Fibroblast of skin of right biceps (primary cell): ENCODE measurements at regions not wholly inside any gene's neighbourhood (a gene's known extent, or its start where the extent isn't known, plus 50 kb on each side); places are given as distances from the start of the nearest gene placed in this dataset.

Source experiments
- DNase-seq: peaks from one replicate; pipeline ENCODE4 v3.0.0-alpha.2; 2013

- peak; percentile 4 for DNase-seq
Observed at GRCh38 chr13:59178344-59178743, 985.4 kb downstream of the DIAPH3 start.

GRCh38 chr13:59182241-59182640, 981.5 kb downstream of the DIAPH3 start:
- DNase-seq, result no peak

GRCh38 chr13:59197397-59197796, 966.3 kb downstream of the DIAPH3 start:
- no peak for DNase-seq

- DNase-seq, result no peak
Observed at GRCh38 chr13:59201841-59202240, 961.9 kb downstream of the DIAPH3 start.

GRCh38 chr13:59203855-59204254, 959.9 kb downstream of the DIAPH3 start:
- DNase-seq, result no peak

GRCh38 chr13:59205501-59205900, 958.2 kb downstream of the DIAPH3 start:
- DNase-seq, result no peak

- no peak for DNase-seq
Observed at GRCh38 chr13:59208405-59209195, 955.1 kb downstream of the DIAPH3 start.

- no peak for DNase-seq
Observed at GRCh38 chr13:59210543-59210942, 953.2 kb downstream of the DIAPH3 start.

- no peak for DNase-seq
Observed at GRCh38 chr13:59211606-59212005, 952.1 kb downstream of the DIAPH3 start.

GRCh38 chr13:59229401-59229800, 934.3 kb downstream of the DIAPH3 start:
- no peak for DNase-seq

- DNase-seq, result no peak
Observed at GRCh38 chr13:59229861-59230260, 933.9 kb downstream of the DIAPH3 start.

GRCh38 chr13:59230484-59231264, 933.1 kb downstream of the DIAPH3 start:
- no peak for DNase-seq

- DNase-seq, result no peak
Observed at GRCh38 chr13:59236309-59236919, 927.3 kb downstream of the DIAPH3 start.

- DNase-seq, result no peak
Observed at GRCh38 chr13:59236944-59237343, 926.8 kb downstream of the DIAPH3 start.

- no peak for DNase-seq
Observed at GRCh38 chr13:59247171-59247570, 916.6 kb downstream of the DIAPH3 start.

GRCh38 chr13:59250336-59251189, 913.2 kb downstream of the DIAPH3 start:
- no peak for DNase-seq

- no peak for DNase-seq
Observed at GRCh38 chr13:59259165-59260000, 904.3 kb downstream of the DIAPH3 start.

GRCh38 chr13:59261928-59262488, 901.7 kb downstream of the DIAPH3 start:
- peak; percentile 9 for DNase-seq

- DNase-seq, result no peak
Observed at GRCh38 chr13:59263531-59263930, 900.2 kb downstream of the DIAPH3 start.

- peak; percentile 33 for DNase-seq
Observed at GRCh38 chr13:59266478-59267063, 897.2 kb downstream of the DIAPH3 start.

- peak; percentile 95 for DNase-seq
Observed at GRCh38 chr13:59269476-59269875, 894.3 kb downstream of the DIAPH3 start.
